H9 (cell line): ENCODE measurements at regions not wholly inside any gene's neighbourhood (a gene's known extent, or its start where the extent isn't known, plus 50 kb on each side); places are given as distances from the start of the nearest gene placed in this dataset.

Experiments used
- DNase-seq: peaks from one replicate; pipeline ENCODE4 v3.0.0-alpha.2; 2017
- H2AFZ ChIP-seq: one replicate; pipeline ENCODE4 v1.6.1; 2013; ENCODE audit warnings: mild to moderate bottlenecking, low read length, control low read depth, moderate library complexity
- H2AK5ac ChIP-seq: 2 replicates; pipeline ENCODE4 v1.6.1; 2013; ENCODE audit warnings: low read length, control low read depth, mixed read lengths; ENCODE audit not compliant: insufficient read length
- H2BK120ac ChIP-seq: one replicate; pipeline ENCODE4 v1.6.1; 2013; ENCODE audit warnings: low read depth, mild to moderate bottlenecking, low read length, control low read depth, inconsistent platforms; ENCODE audit not compliant: poor library complexity, severe bottlenecking
- H2BK12ac ChIP-seq: 2 replicates; pipeline ENCODE4 v1.6.1; 2013; ENCODE audit warnings: low read length, control low read depth, mixed read lengths, low read depth; ENCODE audit not compliant: insufficient read length
- H2BK15ac ChIP-seq: 2 replicates; pipeline ENCODE4 v1.6.1; 2013; ENCODE audit warnings: low read depth, low read length, control low read depth
- H2BK20ac ChIP-seq: one replicate; pipeline ENCODE4 v1.6.1; 2013; ENCODE audit warnings: low read depth, mild to moderate bottlenecking, low read length, control low read depth, inconsistent platforms; ENCODE audit not compliant: poor library complexity, severe bottlenecking
- H2BK5ac ChIP-seq: 2 replicates; pipeline ENCODE4 v1.6.1; 2013; ENCODE audit warnings: low read length, control low read depth, mixed read lengths; ENCODE audit not compliant: insufficient read length
- H3K14ac ChIP-seq: 2 replicates; pipeline ENCODE4 v1.6.1; 2013; ENCODE audit warnings: low read length, control low read depth; ENCODE audit not compliant: insufficient read depth
- H3K18ac ChIP-seq: 2 replicates; pipeline ENCODE4 v1.6.1; 2013; ENCODE audit warnings: low read depth, mild to moderate bottlenecking, mixed read lengths, low read length, control low read depth; ENCODE audit not compliant: insufficient read length
- H3K23ac ChIP-seq: 2 replicates; pipeline ENCODE4 v1.6.1; 2013; ENCODE audit warnings: low read length, control low read depth, mixed read lengths, low read depth; ENCODE audit not compliant: insufficient read length
- H3K23me2 ChIP-seq: 2 replicates; pipeline ENCODE4 v1.6.1; 2013; ENCODE audit warnings: low read depth, mild to moderate bottlenecking, mixed read lengths, low read length, control low read depth; ENCODE audit not compliant: insufficient read length, poor library complexity, severe bottlenecking
- H3K27ac ChIP-seq: 2 replicates; pipeline ENCODE4 v1.5.1; 2013; ENCODE audit warnings: low read length, control low read depth, mixed read lengths, low read depth; ENCODE audit not compliant: insufficient read length
- H3K27me3 ChIP-seq: 2 replicates; pipeline ENCODE4 v1.6.1; 2013; ENCODE audit warnings: low read length, control low read depth, inconsistent platforms; ENCODE audit not compliant: insufficient read depth
- H3K4ac ChIP-seq: 2 replicates; pipeline ENCODE4 v1.6.1; 2013; ENCODE audit warnings: low read depth, mild to moderate bottlenecking, control low read depth, inconsistent platforms, low read length, moderate library complexity
- H3K4me1 ChIP-seq: 2 replicates; pipeline ENCODE4 v1.6.1; 2013; ENCODE audit warnings: low read length, control low read depth, inconsistent platforms; ENCODE audit not compliant: insufficient read depth
- H3K4me2 ChIP-seq: 2 replicates; pipeline ENCODE4 v1.6.1; 2013; ENCODE audit warnings: low read length, control low read depth, mixed read lengths; ENCODE audit not compliant: insufficient read length, insufficient read depth
- H3K56ac ChIP-seq: 2 replicates; pipeline ENCODE4 v1.6.1; 2013; ENCODE audit warnings: low read depth, mild to moderate bottlenecking, mixed read lengths, low read length, control low read depth; ENCODE audit not compliant: insufficient read length
- H3K79me1 ChIP-seq: 2 replicates; pipeline ENCODE4 v1.6.1; 2013; ENCODE audit warnings: low read depth, mild to moderate bottlenecking, moderate library complexity, low read length, control low read depth, inconsistent platforms; ENCODE audit not compliant: insufficient read depth, poor library complexity, severe bottlenecking
- H3K79me2 ChIP-seq: 2 replicates; pipeline ENCODE4 v1.6.1; 2013; ENCODE audit warnings: low read length, control low read depth, inconsistent platforms; ENCODE audit not compliant: insufficient read depth
- H3K9ac ChIP-seq: 2 replicates; pipeline ENCODE4 v1.6.1; 2013; ENCODE audit warnings: low read length, control low read depth, mixed read lengths; ENCODE audit not compliant: insufficient read length; ENCODE audit errors: extremely low read depth
- H3K9me3 ChIP-seq: one replicate; pipeline ENCODE4 v1.6.1; 2013; ENCODE audit warnings: low read depth, low read length, inconsistent platforms; ENCODE audit not compliant: control insufficient read depth
- H3T11ph ChIP-seq: one replicate; pipeline ENCODE4 v1.6.1; 2013; ENCODE audit warnings: mild to moderate bottlenecking, low read length, control low read depth, inconsistent platforms
- H4K20me1 ChIP-seq: one replicate; pipeline ENCODE4 v1.6.1; 2013; ENCODE audit not compliant: control insufficient read depth, insufficient read length, insufficient read depth
- H4K5ac ChIP-seq: 2 replicates; pipeline ENCODE4 v1.6.1; 2013; ENCODE audit warnings: low read depth, mild to moderate bottlenecking, mixed read lengths, low read length, control low read depth; ENCODE audit not compliant: insufficient read length
- H4K8ac ChIP-seq: replicated peaks from 2 replicates; pipeline ENCODE4 v1.6.1; 2013; ENCODE audit warnings: low read length, control low read depth, mixed read lengths, low read depth; ENCODE audit not compliant: insufficient read length
- H4K91ac ChIP-seq: 2 replicates; pipeline ENCODE4 v1.6.1; 2013; ENCODE audit warnings: low read depth, mild to moderate bottlenecking, moderate library complexity, mixed read lengths, low read length, control low read depth; ENCODE audit not compliant: insufficient read length
- H3K27ac Mint-ChIP-seq, 3 experiments: 2 replicates in 2 of 3; 3 replicates in 1 of 3; pipeline ENCODE4 v1.8.0; 2020 to 2021; ENCODE audit warnings: mixed read lengths in 3 of 3, mild to moderate bottlenecking in 1 of 3, moderate library complexity in 1 of 3
- H3K27me3 Mint-ChIP-seq: 2 replicates; pipeline ENCODE4 v1.8.0; 2021; ENCODE audit warnings: low read depth, mild to moderate bottlenecking, moderate library complexity, mixed read lengths
- H3K36me3 Mint-ChIP-seq, 3 experiments: 2 replicates in 2 of 3; 3 replicates in 1 of 3; pipeline ENCODE4 v1.8.0; 2020 to 2021; ENCODE audit warnings: low read depth in 3 of 3, mixed read lengths in 3 of 3; ENCODE audit not compliant: insufficient read depth in 1 of 3
- H3K4me1 Mint-ChIP-seq, 2 experiments: 2 replicates each; pipeline ENCODE4 v1.8.0; 2020; ENCODE audit warnings: mixed read lengths in 2 of 2
- H3K4me3 Mint-ChIP-seq, 2 experiments: 2 replicates in 1 of 2; 3 replicates in 1 of 2; pipeline ENCODE4 v1.8.0; 2020 to 2021; ENCODE audit warnings: mild to moderate bottlenecking in 2 of 2, mixed read lengths in 2 of 2, moderate library complexity in 1 of 2
- H3K9me3 Mint-ChIP-seq, 2 experiments: 2 replicates in 1 of 2; 3 replicates in 1 of 2; pipeline ENCODE4 v1.8.0; 2020; ENCODE audit warnings: mild to moderate bottlenecking in 2 of 2, mixed read lengths in 2 of 2, moderate library complexity in 1 of 2
- CTCF ChIP-seq: fragments of 200-600 bp; sonication (generic); conservative IDR thresholded peaks from 3 replicates; pipeline ENCODE4 v1.8.0; 2021; ENCODE audit warnings: antibody characterized with exemption, mild to moderate bottlenecking
- WGBS: extraction: QIAGEN DNeasy Blood & Tissue Kit; methylation state at CpG from one replicate; pipeline ENCODE4 v1.1.7; 2013; ENCODE audit warnings: missing lambda C conversion rate, low lambda C conversion rate, mixed read lengths; ENCODE audit not compliant: insufficient read length; ENCODE audit errors: extremely low coverage; 5-methylcytosine and 5-hydroxymethylcytosine counted together

DNA sequence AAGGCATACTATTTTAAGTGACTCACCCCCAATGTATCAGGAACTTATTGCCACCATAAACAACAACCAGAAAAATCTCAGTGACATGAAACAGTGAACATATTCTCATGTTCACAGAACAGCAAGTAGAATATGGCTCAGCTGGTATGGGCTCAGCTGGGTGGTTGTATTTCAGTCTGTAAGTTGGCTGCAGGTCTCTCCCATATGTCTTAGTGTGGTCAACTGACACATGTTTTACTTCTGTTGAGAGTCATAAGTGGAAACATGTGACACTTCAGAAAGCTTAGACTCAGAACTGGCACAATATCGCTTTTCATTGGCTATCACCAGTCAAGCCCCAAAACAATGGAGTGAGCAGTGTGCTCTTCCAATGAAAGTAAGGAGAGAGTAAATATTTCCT is 574.1 kb downstream of the HAO1 start:
- peaks cover 11 to 17% of the 10 kb centered on the region in 2 experiments for H3K9me3 Mint-ChIP-seq
- H3K27me3 Mint-ChIP-seq, result no peaks in the 10 kb centered on the region
- no peak overlapping the region for H3K27ac ChIP-seq
- no peak overlapping the region for H2AK5ac ChIP-seq
- H3K23me2 ChIP-seq, result no peaks in the 10 kb centered on the region
- no peak overlapping the region for H3K4me3 Mint-ChIP-seq
- no peaks in the 10 kb centered on the region for H3K4me1 ChIP-seq
- no peak overlapping the region for H3K4ac ChIP-seq
- no peak overlapping the region for H2BK20ac ChIP-seq
- H3K9ac ChIP-seq, result no peak overlapping the region
- H3K36me3 Mint-ChIP-seq, result peaks cover 2 to 16% (median 3%) of the 10 kb centered on the region in 3 experiments; a peak in 6 of 7 replicates
- H3K18ac ChIP-seq, result no peak overlapping the region
- no CpG with 5 or more reads among the region's 1 CpG for WGBS
- H3K27ac Mint-ChIP-seq, result no peak overlapping the region
- no peak overlapping the region for H3T11ph ChIP-seq
- H3K14ac ChIP-seq, result no peak overlapping the region
- no peak for TF ChIP-seq CTCF
- peaks cover 9 to 14% of the 10 kb centered on the region in 2 experiments for H3K4me1 Mint-ChIP-seq
- no peak overlapping the region for H2BK5ac ChIP-seq
- no peak for DNase-seq
- no peak overlapping the region for H2BK15ac ChIP-seq
- H4K20me1 ChIP-seq, result no peaks in the 10 kb centered on the region
- H3K79me1 ChIP-seq, result no peaks in the 10 kb centered on the region
- no peaks in the 10 kb centered on the region for H3K9me3 ChIP-seq
- H2BK12ac ChIP-seq, result no peak overlapping the region
- no peak overlapping the region for H3K4me2 ChIP-seq
- H4K8ac ChIP-seq, result no peak overlapping the region
- H3K56ac ChIP-seq, result no peak overlapping the region
- H4K91ac ChIP-seq, result no peak overlapping the region
- H3K79me2 ChIP-seq, result no peaks in the 10 kb centered on the region
- H2AFZ ChIP-seq, result no peak overlapping the region
- no peak overlapping the region for H4K5ac ChIP-seq
- H3K23ac ChIP-seq, result no peak overlapping the region
- no peaks in the 10 kb centered on the region for H3K27me3 ChIP-seq
- no peak overlapping the region for H2BK120ac ChIP-seq
